ENCODE measurements at regions not wholly inside any gene's neighbourhood (a gene's known extent, or its start where the extent isn't known, plus 50 kb on each side); places are given as distances from the start of the nearest gene placed in this dataset.

DNA sequence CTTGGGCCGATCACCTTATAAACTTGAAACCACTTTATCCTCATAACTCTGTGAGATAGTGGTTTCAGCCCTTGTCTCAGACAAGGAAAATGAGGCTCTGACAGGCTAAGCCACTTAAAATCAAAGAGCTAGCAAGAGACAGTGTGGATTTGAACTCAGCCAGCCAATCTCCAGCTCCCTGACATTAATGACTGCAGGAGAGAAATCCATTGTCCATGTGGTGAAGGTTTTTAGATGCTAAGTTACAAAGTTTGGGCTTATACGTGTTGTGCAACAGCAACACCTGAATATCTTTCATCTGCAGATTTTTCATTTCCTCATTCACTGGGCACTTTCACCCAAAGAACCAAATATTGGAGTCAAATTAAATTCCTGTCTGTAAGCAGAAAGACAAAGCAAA lies 501.3 kb downstream of the GRIN2A start:
- TF ChIP-seq, protein P1, sequence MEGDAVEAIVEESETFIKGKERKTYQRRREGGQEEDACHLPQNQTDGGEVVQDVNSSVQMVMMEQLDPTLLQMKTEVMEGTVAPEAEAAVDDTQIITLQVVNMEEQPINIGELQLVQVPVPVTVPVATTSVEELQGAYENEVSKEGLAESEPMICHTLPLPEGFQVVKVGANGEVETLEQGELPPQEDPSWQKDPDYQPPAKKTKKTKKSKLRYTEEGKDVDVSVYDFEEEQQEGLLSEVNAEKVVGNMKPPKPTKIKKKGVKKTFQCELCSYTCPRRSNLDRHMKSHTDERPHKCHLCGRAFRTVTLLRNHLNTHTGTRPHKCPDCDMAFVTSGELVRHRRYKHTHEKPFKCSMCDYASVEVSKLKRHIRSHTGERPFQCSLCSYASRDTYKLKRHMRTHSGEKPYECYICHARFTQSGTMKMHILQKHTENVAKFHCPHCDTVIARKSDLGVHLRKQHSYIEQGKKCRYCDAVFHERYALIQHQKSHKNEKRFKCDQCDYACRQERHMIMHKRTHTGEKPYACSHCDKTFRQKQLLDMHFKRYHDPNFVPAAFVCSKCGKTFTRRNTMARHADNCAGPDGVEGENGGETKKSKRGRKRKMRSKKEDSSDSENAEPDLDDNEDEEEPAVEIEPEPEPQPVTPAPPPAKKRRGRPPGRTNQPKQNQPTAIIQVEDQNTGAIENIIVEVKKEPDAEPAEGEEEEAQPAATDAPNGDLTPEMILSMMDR (IDR thresholded peaks at IDR 0.05; ENCODE audit: insufficient read depth, low read depth, low read length, missing control alignments) = no peak

DNA sequence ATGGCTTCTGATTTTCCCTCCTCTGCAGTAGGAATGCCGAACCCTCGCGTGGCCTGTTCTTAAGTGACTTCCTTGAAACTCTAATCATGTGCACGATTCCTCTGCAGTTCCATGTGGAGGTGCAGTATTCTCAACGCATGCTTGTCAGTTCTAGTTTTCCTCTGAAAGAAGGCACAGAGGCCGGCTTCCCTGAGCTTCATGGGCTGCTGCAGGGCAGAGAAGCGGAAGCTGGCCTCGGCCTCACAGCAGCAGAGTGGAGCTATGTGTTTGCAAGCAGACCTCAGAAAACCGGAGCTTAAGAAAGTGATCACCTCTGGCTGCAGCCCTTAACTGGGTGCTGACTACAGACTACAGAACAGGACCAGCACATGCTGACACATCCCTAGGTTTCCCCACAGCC lies 500.7 kb downstream of the GRIN2A start:
- DNase-seq (ENCODE audit: low read depth) = no peak
- no peak overlapping the region for H3K4me3 ChIP-seq (ENCODE audit: low read depth, low read length)
- TF ChIP-seq, protein P1 (IDR thresholded peaks at IDR 0.05; ENCODE audit: insufficient read depth, low read depth, low read length, missing control alignments) = no peak

More for the DNA sequence above, 501.3 kb downstream of the GRIN2A start:
- DNase-seq (ENCODE audit: low read depth) = no peak
- no peak overlapping the region for H3K4me3 ChIP-seq (ENCODE audit: low read depth, low read length)

DNA sequence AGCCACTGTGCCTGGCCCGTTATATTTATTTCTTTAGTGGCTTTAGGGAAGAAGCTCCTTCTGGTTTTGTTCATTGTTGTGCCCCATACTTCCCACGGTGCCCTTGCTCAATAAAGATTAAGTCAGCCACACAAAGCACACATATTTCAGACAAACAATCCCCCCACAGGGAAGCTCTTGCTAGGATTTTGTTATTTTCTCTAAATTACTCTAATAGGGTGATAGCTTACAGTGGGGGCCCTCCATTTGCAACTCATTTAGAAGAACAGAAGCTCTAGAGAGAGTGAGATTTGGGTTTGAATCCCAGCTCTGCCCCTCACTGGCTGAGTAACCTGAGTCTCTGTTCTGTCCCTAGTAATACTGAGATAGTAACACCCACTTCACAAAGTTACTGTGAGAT lies 499.9 kb downstream of the GRIN2A start:
- TF ChIP-seq, protein P1 (IDR thresholded peaks at IDR 0.05; ENCODE audit: insufficient read depth, low read depth, low read length, missing control alignments) = no peak
- H3K4me3 ChIP-seq (ENCODE audit: low read depth, low read length) = no peak overlapping the region
- no peak for DNase-seq (ENCODE audit: low read depth)

DNA sequence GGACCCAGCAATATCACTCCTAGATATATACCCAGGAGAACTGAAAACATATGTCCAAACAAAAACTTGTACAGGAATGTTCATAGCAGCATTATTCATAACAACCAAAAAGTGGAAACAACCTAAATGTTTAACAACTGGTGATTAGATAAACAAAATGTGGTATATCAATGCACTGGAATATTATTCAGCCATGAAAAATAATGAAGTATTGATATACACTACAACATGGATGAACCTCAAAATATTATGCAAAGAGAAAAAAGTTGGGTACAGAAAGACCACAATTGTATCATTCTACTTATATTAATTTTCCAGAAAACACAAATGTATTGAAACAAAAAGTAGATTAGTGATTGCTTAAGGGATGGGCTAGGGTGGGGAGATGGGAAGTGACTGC lies 498.6 kb downstream of the GRIN2A start:
- no peak for DNase-seq (ENCODE audit: low read depth)
- no peak overlapping the region for H3K4me3 ChIP-seq (ENCODE audit: low read depth, low read length)
- TF ChIP-seq, protein P1 (IDR thresholded peaks at IDR 0.05; ENCODE audit: insufficient read depth, low read depth, low read length, missing control alignments) = no peak

DNA sequence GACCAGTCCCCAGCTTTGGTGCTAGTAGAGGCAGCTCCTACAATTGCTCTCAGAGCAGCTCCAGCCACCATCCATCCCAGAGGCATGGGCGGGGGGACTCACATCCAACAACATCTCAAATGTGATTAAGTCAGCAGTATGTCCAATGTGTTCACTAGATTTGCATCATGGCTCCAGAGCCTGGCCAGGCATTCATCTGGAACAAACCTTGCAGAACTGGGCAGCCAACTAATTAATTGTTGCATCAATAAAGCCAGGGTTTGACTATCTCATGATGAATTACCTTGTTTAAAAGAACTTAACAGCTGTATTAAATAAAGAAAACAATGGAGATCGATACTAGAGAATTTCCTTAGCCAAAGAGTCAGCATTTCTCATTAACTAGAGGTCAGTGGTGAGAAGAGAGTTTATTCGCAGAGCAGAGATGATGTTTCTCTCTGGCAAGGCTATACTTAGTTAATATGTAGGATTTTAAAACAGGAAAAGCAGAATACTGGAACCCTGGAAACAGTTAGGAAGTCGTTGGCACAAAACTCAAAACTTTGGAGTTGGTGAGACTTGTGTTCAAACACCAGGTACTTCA lies 494.4 kb downstream of the GRIN2A start:
- TF ChIP-seq, protein P1 (IDR thresholded peaks at IDR 0.05; ENCODE audit: insufficient read depth, low read depth, low read length, missing control alignments) = no peak
- DNase-seq (ENCODE audit: low read depth) = no peak
- no peak overlapping the region for H3K4me3 ChIP-seq (ENCODE audit: low read depth, low read length)

DNA sequence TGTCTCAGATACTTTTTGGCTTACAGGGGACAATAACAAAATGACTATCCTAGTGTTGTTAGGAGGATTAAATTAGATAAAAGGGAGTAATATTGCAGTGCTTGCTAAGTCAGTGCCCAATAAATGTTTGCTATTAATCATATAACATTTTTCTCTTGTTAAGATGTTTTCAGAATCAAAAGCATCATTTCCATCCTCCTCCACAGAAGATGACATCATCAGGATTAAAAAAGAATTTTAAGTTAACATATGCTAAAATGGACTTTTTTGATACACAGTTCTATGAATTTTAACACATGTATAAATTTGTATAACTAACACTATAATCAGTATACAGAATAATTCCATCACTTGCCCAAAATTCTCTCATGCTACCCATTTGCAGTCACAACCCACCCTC lies 492.6 kb downstream of the GRIN2A start:
- no peak overlapping the region for H3K4me3 ChIP-seq (ENCODE audit: low read depth, low read length)
- no peak for DNase-seq (ENCODE audit: low read depth)

More for the DNA sequence above, 492.6 kb downstream of the GRIN2A start:
- TF ChIP-seq, protein P1 (IDR thresholded peaks at IDR 0.05; ENCODE audit: insufficient read depth, low read depth, low read length, missing control alignments) = no peak
